GM19467 (cell line): ENCODE measurements at regions not wholly inside any gene's neighbourhood (a gene's known extent, or its start where the extent isn't known, plus 50 kb on each side); places are given as distances from the start of the nearest gene placed in this dataset.
"Not testable (repeated sequence)": the region's sequence is repeated elsewhere in the genome, so short reads cannot be mapped to it uniquely, and the experiment has no call there.

Experiments used
- ATAC-seq: cut with Tn5 transposase; IDR thresholded peaks from one replicate; pipeline ENCODE4 v1.9.1; 2021; ENCODE audit warnings: mild to moderate bottlenecking, moderate library complexity; ENCODE audit not compliant: unreplicated experiment

DNA sequence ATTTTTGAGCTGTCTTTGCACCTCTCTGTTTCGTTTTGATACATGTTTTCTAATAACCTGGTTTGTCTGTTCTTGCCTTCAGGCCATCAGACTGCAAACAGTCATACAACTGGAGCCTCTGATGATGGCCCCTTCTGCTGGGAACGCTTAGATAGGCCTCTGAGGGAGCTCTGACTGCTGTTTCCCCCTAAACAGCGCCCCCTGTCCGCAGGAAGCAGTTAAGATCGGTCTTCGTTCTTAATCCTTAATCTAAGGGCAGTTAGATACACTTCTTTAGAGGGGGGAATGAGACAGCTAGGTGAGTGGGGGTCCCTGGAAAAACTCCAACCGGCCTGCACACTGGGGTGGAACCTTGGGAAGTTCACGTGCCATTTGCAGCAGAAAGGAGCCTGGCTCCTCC lies 1338.8 kb upstream of the SEL1L start:
- ATAC-seq = no peak

- no peak for ATAC-seq
Measured at GRCh38 chr14:82878951-82879350, 1345.3 kb upstream of the SEL1L start.

- ATAC-seq = no peak
Measured at GRCh38 chr14:82879949-82880535, 1346.4 kb upstream of the SEL1L start.

DNA sequence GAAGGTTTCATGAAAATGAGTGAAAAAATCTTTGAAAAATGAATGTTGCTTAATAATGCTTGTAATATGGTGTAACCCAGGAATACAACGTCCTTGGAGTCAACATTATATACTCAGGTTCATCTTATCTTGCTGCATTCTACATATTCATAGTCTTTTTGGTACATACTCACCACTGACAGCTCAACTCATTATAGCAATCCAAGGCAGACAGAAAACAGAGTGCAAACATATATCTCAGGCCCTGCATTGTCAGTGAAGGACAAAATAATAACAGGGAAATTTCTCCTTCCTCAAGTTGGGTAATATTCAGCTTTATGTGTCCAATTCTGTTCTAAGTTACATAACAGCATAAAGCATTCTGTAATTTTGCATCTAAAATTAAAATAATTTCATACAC lies 1353.0 kb upstream of the SEL1L start:
- ATAC-seq = no peak

- ATAC-seq = no peak
Measured at GRCh38 chr14:82889701-82890100, 1356.0 kb upstream of the SEL1L start.

- no peak for ATAC-seq
Measured at GRCh38 chr14:82896476-82896875, 1362.8 kb upstream of the SEL1L start.

DNA sequence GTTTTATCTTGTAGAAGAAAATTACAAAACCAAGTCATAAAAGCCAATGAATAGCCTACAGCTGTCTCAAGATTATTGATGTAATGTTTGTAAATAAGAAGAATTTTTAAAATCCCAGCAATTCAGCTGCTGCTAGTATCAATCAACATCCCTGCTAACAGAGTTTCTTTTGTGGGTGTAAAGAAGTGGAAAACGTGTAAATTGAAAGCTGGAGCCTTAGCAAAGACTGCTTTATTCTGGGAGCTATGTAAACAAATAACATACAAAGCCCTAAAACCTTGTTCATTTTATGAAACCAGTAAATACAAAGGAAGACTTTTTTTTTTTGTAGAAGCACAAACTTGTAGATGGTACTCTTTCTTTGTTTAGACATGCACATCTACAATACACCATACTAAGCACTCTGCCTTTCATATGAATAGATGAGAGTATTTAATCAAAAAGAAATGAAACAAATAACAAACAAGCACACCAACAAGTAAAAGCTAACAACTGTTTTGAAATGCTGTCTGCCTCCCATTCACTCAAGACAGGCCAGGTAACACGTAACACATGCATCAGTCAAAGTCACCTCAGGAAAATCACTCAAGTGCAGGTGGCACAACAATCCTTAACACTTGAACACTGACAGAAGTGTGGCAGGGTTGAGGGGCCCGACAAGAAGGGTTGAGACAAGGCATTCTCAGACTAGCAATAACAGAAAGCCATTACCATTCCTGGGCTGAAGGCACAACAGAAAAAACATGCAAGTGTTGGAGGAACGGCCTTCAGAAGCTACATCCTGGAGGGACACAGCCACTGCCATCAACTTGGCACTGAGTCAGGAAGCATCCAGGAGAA lies 1364.0 kb upstream of the SEL1L start:
- no peak for ATAC-seq

DNA sequence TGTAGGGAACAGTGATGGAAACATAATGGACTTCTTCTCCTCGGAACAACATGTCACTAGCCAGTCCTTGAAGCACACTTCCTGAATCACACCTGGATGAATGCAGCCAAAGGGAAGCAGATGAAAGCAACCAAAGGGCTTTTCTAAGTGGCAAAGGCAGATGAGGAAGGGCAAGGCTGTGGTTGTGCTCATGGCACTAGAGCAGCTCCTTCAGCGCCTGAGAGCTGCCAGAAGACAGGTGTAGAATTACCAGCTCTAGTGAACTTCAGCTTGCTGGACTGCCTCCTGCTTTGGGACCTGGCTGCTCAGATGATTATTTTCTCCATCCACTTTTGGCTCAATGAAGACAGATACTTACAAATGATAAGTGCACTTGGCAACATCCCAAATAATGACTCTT lies 1372.1 kb upstream of the SEL1L start:
- no peak for ATAC-seq

DNA sequence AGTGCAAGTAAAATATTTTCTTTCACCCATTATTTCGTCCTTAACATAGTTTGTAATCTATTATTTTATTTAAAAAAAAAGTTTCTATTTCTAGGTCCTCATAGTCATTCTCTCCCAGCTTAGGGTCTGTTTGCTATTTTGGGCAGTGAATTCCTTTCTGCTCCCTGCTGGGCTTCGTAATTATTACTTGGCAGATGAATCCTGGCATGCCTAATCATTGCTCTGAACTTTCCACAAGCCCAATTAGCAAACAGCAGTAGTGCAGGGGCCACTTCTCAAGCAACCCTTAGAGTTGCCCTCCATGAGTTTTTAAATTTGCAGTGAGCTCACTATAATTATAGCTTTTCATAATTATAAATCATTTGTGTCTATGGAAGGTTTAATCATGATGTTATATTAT lies 1378.3 kb upstream of the SEL1L start:
- no peak for ATAC-seq

- ATAC-seq = no peak
Measured at GRCh38 chr14:82913396-82913795, 1379.7 kb upstream of the SEL1L start.

GRCh38 chr14:82915381-82915780 lies 1381.7 kb upstream of the SEL1L start:
- ATAC-seq = no peak

- no peak for ATAC-seq
Measured at GRCh38 chr14:82935691-82936090, 1402.0 kb upstream of the SEL1L start.

DNA sequence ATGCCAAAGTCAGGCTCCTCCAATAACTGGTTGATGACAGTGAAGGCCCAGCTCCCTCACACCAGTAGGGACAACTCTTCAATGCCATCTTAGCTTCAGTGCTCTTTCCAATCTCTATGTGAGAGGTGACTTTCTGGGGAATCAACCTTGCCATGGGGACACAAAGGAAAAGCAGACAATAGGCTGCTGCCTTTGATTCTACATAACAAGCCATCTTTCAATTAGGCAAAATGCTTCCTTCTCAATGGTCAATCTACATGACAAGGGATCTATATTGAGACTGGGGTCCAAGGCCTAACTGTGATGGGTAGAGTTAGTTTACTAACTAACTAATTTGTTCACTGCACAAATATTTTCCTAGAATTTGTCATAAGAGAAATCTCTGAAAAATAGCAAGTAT lies 1417.5 kb upstream of the SEL1L start:
- no peak for ATAC-seq

DNA sequence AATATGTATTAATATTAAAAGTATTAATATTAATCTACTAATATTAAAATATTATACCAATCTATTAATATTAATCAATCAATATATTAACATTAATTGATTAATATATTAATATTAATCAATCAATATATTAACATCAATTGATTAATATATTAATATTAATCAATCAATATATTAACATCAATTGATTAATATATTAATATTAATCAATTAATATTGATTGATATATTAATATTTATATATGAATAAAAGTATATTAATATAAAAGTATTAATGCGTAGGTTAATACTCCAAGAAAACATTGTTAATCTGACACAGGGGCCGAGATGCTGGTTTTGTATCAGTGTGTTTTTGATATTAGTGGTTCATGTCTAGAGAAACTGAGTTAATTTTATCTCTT lies 1430.1 kb upstream of the SEL1L start:
- ATAC-seq = no peak

DNA sequence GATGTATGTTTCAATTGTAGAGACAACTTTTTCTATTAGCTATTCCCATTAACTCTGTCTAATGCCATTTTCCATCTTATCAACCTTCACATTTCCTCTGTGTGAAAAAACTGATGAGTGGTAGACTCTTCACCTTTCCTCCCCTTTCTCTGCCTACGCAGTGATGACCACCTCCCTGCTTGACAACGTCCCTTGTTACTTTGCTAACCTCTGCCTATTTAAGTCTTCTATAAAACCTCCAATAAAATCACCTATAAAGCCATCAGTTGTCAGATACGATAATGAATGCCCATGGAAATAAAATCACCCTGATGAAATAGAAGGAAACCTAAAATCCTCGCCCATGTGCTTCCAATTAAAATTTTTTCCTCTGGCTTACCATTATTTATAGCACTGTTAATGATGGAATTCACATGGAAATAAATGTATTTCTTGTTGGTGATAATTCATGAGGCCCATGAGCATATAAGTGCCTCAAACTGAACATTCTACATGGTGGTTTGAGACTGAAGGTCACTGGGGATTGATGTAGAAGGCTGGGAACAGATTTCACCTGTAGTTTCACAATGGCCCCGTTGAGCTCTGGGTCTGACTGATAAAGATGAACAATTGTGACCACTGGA lies 1454.0 kb upstream of the SEL1L start:
- no peak for ATAC-seq

DNA sequence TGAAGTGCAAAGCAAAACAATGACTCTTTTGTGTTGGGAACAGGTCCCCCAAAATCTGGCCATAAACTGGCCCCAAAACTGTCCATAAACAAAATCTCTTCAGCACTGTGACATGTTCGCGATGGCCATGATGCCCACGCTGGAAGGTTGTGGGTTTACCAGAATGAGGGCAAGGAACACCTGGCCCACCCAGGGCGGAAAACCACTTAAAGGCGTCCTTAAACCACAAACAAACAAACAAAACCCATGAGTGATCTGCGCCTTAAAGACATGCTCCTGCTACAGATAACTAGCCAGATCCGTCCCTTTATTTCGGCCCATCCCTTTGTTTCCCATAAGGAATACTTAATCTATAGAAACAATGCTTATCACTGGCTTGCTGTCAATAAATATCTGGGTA lies 1460.9 kb upstream of the SEL1L start:
- not testable (repeated sequence) for ATAC-seq

GRCh38 chr14:82999802-83000201 lies 1466.1 kb upstream of the SEL1L start:
- no peak for ATAC-seq

DNA sequence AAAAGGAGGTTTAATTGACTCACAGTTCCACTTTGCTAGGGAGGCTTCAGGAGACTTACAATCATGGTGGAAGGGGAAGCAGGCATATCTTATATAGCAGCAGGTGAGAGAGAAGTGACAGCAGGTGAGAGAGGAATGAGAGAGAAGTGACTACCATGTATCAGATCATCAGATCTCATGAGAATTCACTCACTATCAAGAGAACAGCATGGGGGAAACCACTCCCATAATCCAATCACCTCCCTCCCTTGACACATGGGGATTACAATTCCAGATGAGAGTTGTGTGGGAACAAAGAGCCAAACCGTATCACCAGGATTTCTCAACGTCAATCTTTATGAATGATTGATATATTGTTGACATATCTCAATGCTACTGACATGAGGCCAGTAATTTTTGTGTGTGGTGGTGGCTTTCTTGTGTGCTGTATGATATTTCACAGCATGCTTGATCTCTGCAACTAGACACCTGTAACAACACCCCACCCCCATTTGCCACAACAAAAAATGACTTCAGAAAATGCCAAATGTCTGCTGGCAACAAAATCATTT lies 1470.9 kb upstream of the SEL1L start:
- no peak for ATAC-seq

GRCh38 chr14:83006121-83006670 lies 1472.5 kb upstream of the SEL1L start:
- no peak for ATAC-seq

- not testable (repeated sequence) for ATAC-seq
Measured at GRCh38 chr14:83007052-83007451, 1473.4 kb upstream of the SEL1L start.

DNA sequence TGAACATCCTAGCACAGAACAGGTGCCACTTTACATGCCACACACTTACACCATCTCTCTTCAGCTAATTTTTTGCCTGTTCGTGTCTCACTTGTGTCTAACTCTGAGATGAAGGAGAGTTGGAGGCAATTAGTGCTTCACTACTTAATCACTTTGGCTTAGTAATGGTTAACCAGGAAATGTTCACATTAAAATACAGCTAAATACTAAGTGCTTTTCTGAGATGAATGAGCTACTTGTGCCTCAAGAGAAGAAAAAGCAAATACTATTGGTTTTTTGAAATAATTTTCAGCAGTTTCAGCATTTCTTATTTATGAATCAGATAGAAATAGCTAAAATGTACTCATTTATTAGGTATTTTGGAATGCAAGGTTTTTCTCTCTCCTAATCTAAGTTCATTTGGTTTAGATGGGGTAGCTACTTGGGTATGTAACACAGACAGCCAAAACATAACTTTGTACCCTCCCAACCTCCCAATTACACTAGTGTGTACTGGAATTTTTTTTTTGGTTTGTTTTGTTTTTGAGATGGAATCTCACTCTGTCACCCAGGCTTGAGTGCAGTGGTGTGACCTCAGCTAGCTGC lies 1474.1 kb upstream of the SEL1L start:
- ATAC-seq = no peak
